Central memory CD8-positive, alpha-beta T cell (primary cell): ENCODE measurements at regions not wholly inside any gene's neighbourhood (a gene's known extent, or its start where the extent isn't known, plus 50 kb on each side); places are given as distances from the start of the nearest gene placed in this dataset.
"Not testable (repeated sequence)": the region's sequence is repeated elsewhere in the genome, so short reads cannot be mapped to it uniquely, and the experiment has no call there.

ENCODE experiments used
- ATAC-seq: fragments of 150-1000 bp; cut with Tn5 transposase; replicated peaks from 2 replicates; pipeline ENCODE4 v1.10.0; 2022; ENCODE audit warnings: mild to moderate bottlenecking, moderate FRiP score, moderate number of reproducible peaks; ENCODE audit not compliant: poor library complexity, severe bottlenecking; ENCODE audit errors: extremely low read depth
- DNase-seq, 2 donors: peaks; one replicate each; pipeline ENCODE4 v3.0.0; 2021; ENCODE audit warnings: low spot score in 2 of 2
- H3K27ac Mint-ChIP-seq: one replicate; pipeline ENCODE4 v1.8.0; 2022; ENCODE audit warnings: low read depth, mild to moderate bottlenecking, moderate library complexity, mixed read lengths
- H3K27me3 Mint-ChIP-seq: one replicate; pipeline ENCODE4 v1.8.0; 2022; ENCODE audit warnings: mixed read lengths
- H3K36me3 Mint-ChIP-seq: one replicate; pipeline ENCODE4 v1.8.0; 2022; ENCODE audit warnings: mild to moderate bottlenecking, moderate library complexity, mixed read lengths; ENCODE audit not compliant: insufficient read depth
- H3K4me1 Mint-ChIP-seq: one replicate; pipeline ENCODE4 v1.8.0; 2022; ENCODE audit warnings: mixed read lengths
- H3K4me3 Mint-ChIP-seq: one replicate; pipeline ENCODE4 v1.8.0; 2022; ENCODE audit warnings: mild to moderate bottlenecking, moderate library complexity, mixed read lengths
- H3K9me3 Mint-ChIP-seq: one replicate; pipeline ENCODE4 v1.8.0; 2022; ENCODE audit warnings: mixed read lengths

GRCh38 chr4:18736551-18736950, 715.0 kb upstream of the LCORL start:
- peaks cover 2% of the 10 kb centered on the region for H3K36me3 Mint-ChIP-seq
- no peak for ATAC-seq
- no peak for DNase-seq
- no peaks in the 10 kb centered on the region for H3K27me3 Mint-ChIP-seq
- H3K27ac Mint-ChIP-seq: no peak overlapping the region
- no peaks in the 10 kb centered on the region for H3K9me3 Mint-ChIP-seq
- H3K4me1 Mint-ChIP-seq: no peaks in the 10 kb centered on the region
- no peak overlapping the region for H3K4me3 Mint-ChIP-seq

GRCh38 chr4:18735740-18736268, 714.2 kb upstream of the LCORL start:
- no peak for DNase-seq
- H3K36me3 Mint-ChIP-seq: peaks cover 2% of the 10 kb centered on the region

GRCh38 chr4:18734405-18734804, 712.9 kb upstream of the LCORL start:
- no peaks in the 10 kb centered on the region for H3K27me3 Mint-ChIP-seq
- no peaks in the 10 kb centered on the region for H3K4me1 Mint-ChIP-seq
- H3K9me3 Mint-ChIP-seq: no peaks in the 10 kb centered on the region
- no peak overlapping the region for H3K4me3 Mint-ChIP-seq
- DNase-seq (no peak), ATAC-seq (no peak)
- H3K27ac Mint-ChIP-seq: no peak overlapping the region
- peaks cover 2% of the 10 kb centered on the region for H3K36me3 Mint-ChIP-seq

More at GRCh38 chr4:18735740-18736268, 714.2 kb upstream of the LCORL start:
- H3K27ac Mint-ChIP-seq: no peak overlapping the region
- H3K9me3 Mint-ChIP-seq: no peaks in the 10 kb centered on the region
- no peaks in the 10 kb centered on the region for H3K4me1 Mint-ChIP-seq
- no peaks in the 10 kb centered on the region for H3K27me3 Mint-ChIP-seq
- no peak overlapping the region for H3K4me3 Mint-ChIP-seq
- ATAC-seq: no peak

DNA sequence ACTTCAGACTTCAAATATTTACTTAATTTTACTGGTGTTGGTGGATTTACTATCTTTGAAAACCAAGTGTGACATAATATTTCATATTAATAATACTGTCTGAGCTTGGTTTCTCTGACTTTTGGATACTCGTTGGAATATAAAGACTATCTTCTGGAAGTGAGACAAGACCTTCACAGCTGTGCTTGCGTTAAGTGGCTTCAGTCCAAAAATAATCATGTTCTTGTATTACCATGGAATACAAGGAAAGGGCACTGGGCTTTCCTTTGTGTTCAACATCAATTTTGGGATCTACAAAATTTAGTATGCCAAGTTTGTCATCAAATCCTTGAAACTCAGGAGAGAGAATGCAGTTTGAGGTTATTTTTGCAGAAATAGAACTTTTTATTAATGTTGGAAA, 712.4 kb upstream of the LCORL start:
- no peaks in the 10 kb centered on the region for H3K9me3 Mint-ChIP-seq
- H3K27me3 Mint-ChIP-seq: no peaks in the 10 kb centered on the region

DNA sequence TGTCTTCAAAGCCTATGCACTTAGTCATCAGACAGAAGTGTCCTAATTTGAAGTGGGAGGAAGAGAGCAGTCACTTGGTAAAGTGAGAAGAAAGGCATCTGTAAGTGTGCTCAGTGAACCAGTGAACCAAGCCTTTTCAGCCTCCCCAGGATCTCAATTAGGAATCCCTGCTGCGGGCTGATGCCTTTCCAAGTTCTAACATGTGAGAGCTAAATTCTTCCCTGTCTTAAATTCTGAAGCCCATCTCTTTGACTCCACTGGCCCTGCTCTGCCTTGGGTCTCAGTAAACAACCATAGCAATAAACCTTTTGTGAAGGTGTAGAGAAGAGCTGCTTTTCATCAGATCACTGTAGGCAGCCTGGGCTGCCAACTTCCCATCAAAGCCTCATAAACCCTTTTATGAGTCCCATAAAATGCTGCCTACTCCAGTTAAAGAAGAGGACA, 701.2 kb upstream of the LCORL start:
- DNase-seq: no peak
- H3K4me1 Mint-ChIP-seq: no peaks in the 10 kb centered on the region
- H3K27me3 Mint-ChIP-seq: no peaks in the 10 kb centered on the region
- no peak overlapping the region for H3K27ac Mint-ChIP-seq
- no peak for ATAC-seq
- no peaks in the 10 kb centered on the region for H3K9me3 Mint-ChIP-seq
- no peak overlapping the region for H3K4me3 Mint-ChIP-seq
- no peaks in the 10 kb centered on the region for H3K36me3 Mint-ChIP-seq

More for the DNA sequence above, 712.4 kb upstream of the LCORL start:
- no peak overlapping the region for H3K27ac Mint-ChIP-seq
- ATAC-seq (no peak), DNase-seq (no peak)
- no peak overlapping the region for H3K4me3 Mint-ChIP-seq
- H3K36me3 Mint-ChIP-seq: peaks cover 2% of the 10 kb centered on the region
- H3K4me1 Mint-ChIP-seq: no peaks in the 10 kb centered on the region

DNA sequence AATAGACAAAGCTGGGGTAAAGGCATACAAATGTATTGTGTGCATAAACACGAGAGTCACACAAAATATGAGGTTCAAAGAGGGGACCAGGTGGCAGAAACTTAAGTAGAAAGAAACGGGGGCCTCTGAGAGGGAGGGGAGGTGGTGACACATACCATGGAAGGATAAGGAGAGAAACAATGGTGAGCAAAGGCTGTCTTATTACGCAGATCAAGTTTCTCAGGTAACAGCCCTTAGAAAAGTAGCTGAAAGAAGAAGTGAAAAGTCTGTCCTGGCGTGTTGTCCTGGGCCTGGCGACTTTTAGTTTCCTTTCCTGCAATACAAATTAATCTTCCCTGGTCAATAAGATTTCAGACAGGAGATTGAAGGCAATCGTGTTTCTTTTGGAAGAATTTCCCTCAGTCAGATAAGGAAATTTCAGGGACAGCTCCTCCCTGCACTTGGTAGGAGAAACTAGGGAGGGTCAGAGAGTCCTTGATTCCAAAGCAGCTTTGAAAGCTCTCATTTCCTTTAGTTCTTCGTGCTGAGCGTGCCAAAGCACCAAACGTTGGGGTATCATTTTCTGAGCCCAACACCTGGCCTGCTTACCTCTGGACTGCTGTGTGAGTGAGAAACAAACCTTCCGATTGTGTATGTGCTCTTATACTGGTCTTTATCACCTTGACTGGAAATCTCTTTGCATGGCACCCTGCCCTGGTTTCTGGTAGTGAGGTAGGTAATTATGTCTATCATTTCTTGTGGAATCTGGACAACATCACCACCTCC, 676.7 kb upstream of the LCORL start:
- DNase-seq (no peak), ATAC-seq (no peak)
- H3K27me3 Mint-ChIP-seq: no peaks in the 10 kb centered on the region
- H3K36me3 Mint-ChIP-seq: no peaks in the 10 kb centered on the region
- no peaks in the 10 kb centered on the region for H3K4me1 Mint-ChIP-seq
- H3K9me3 Mint-ChIP-seq: peaks cover 6% of the 10 kb centered on the region
- no peak overlapping the region for H3K4me3 Mint-ChIP-seq
- H3K27ac Mint-ChIP-seq: no peak overlapping the region

GRCh38 chr4:18695733-18696527, 674.4 kb upstream of the LCORL start:
- Mint-ChIP-seq H3K36me3 (no peaks in the 10 kb centered on the region), H3K27me3 (no peaks in the 10 kb centered on the region), H3K27ac (no peak overlapping the region), H3K9me3 (no peaks in the 10 kb centered on the region), H3K4me1 (no peaks in the 10 kb centered on the region), H3K4me3 (no peak overlapping the region)
- DNase-seq (no peak), ATAC-seq (no peak)

GRCh38 chr4:18691431-18692200, 670.1 kb upstream of the LCORL start:
- H3K36me3 Mint-ChIP-seq: no peaks in the 10 kb centered on the region
- DNase-seq: no peak
- no peak overlapping the region for H3K27ac Mint-ChIP-seq

GRCh38 chr4:18690291-18690955, 668.9 kb upstream of the LCORL start:
- Mint-ChIP-seq H3K36me3 (no peaks in the 10 kb centered on the region), H3K4me3 (no peak overlapping the region), H3K4me1 (no peaks in the 10 kb centered on the region), H3K9me3 (no peaks in the 10 kb centered on the region), H3K27ac (no peak overlapping the region), H3K27me3 (no peaks in the 10 kb centered on the region)
- DNase-seq (no peak), ATAC-seq (no peak)

More at GRCh38 chr4:18691431-18692200, 670.1 kb upstream of the LCORL start:
- Mint-ChIP-seq H3K9me3 (no peaks in the 10 kb centered on the region), H3K4me1 (no peaks in the 10 kb centered on the region), H3K27me3 (no peaks in the 10 kb centered on the region), H3K4me3 (no peak overlapping the region)
- ATAC-seq: no peak

- Mint-ChIP-seq H3K27ac (no peak overlapping the region), H3K36me3 (no peaks in the 10 kb centered on the region), H3K9me3 (no peaks in the 10 kb centered on the region), H3K4me1 (no peaks in the 10 kb centered on the region), H3K4me3 (no peak overlapping the region), H3K27me3 (no peaks in the 10 kb centered on the region)
- ATAC-seq: no peak
- DNase-seq: no peak
Observed at GRCh38 chr4:18689308-18690115, 668.0 kb upstream of the LCORL start.

- H3K27ac Mint-ChIP-seq, H3K27me3 Mint-ChIP-seq, H3K36me3 Mint-ChIP-seq, H3K4me3 Mint-ChIP-seq, H3K9me3 Mint-ChIP-seq, ATAC-seq, H3K4me1 Mint-ChIP-seq, DNase-seq: not testable (repeated sequence)
Observed at GRCh38 chr4:18688351-18688750, 666.8 kb upstream of the LCORL start.
